Suprapubic skin (tissue), 4 donors: ENCODE measurements at regions not wholly inside any gene's neighbourhood (a gene's known extent, or its start where the extent isn't known, plus 50 kb on each side); places are given as distances from the start of the nearest gene placed in this dataset.

Experiments used
- DNase-seq, 2 donors: peaks; one replicate each; pipeline ENCODE4 v3.0.0-alpha.2; 2019; ENCODE audit warnings: low spot score in 2 of 2
- H3K27ac ChIP-seq: fragments of 200-600 bp; sonication (generic); one replicate; pipeline ENCODE4 v1.5.1; 2019
- H3K27me3 ChIP-seq: fragments of 200-600 bp; sonication (generic); one replicate; pipeline ENCODE4 v1.5.1; 2019
- H3K36me3 ChIP-seq: fragments of 200-600 bp; sonication (generic); one replicate; pipeline ENCODE4 v1.5.1; 2019
- H3K4me1 ChIP-seq: fragments of 200-600 bp; sonication (generic); one replicate; pipeline ENCODE4 v1.5.1; 2019
- H3K4me3 ChIP-seq: fragments of 200-600 bp; sonication (generic); one replicate; pipeline ENCODE4 v1.5.1; 2019; ENCODE audit warnings: mild to moderate bottlenecking
- H3K9me3 ChIP-seq: fragments of 200-600 bp; sonication (generic); one replicate; pipeline ENCODE4 v1.5.1; 2019
- EP300 ChIP-seq: sonication (generic); formaldehyde crosslinking; IDR thresholded peaks from one replicate; pipeline ENCODE4 v1.6.1; 2017; ENCODE audit warnings: antibody characterized with exemption
- POLR2A ChIP-seq, 2 donors: fragments of 450-650 bp; IDR thresholded peaks; one replicate each; pipeline ENCODE4 v1.6.1; 2017; ENCODE audit warnings: antibody characterized with exemption in 2 of 2, mild to moderate bottlenecking in 2 of 2, moderate library complexity in 2 of 2
- POLR2AphosphoS5 ChIP-seq, 3 donors: sonication (generic); formaldehyde crosslinking; IDR thresholded peaks; one replicate each; pipeline ENCODE4 v1.6.1; 2017; ENCODE audit warnings: antibody characterized with exemption in 3 of 3
- WGBS: methylation state at CpG from one replicate; pipeline ENCODE4 v1.1.5; 2018; 5-methylcytosine and 5-hydroxymethylcytosine counted together
- TF ChIP-seq, protein P1 (sequence below), 2 donors: fragments of 200-600 bp in 1 of 2; fragments of 450-650 bp in 1 of 2; sonication (generic) in 1 of 2; IDR thresholded peaks; one replicate each; pipeline ENCODE4 v1.5.1; 2016 to 2019; ENCODE audit warnings: antibody characterized with exemption in 2 of 2, mild to moderate bottlenecking in 1 of 2, moderate library complexity in 1 of 2

DNA sequence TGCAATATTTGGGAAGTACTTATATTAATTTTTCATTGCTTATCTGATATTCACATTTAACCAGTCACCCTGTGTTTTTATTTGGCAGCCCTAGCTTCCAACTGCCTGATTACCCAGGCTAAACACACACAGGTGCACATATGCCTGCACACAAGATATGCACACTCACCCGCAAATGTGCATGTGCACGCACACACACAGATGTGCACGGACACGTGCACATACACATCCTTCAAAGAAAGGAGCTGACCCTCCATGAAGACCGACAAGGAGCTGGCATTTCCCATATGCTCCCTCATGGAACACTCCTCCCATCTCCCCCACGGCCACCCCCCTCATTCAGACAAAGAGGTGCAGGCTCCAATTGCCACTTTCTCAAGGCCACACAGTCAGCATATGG lies 242.2 kb downstream of the ENGASE start:
- Histone ChIP-seq H3K4me1 (no peaks in the 10 kb centered on the region), H3K36me3 (no peaks in the 10 kb centered on the region), H3K4me3 (no peak overlapping the region), H3K27me3 (peaks cover 79% of the 10 kb centered on the region), H3K9me3 (no peaks in the 10 kb centered on the region), H3K27ac (no peak overlapping the region)
- WGBS = 72% methylated on average over 6 of the region's 6 CpGs
- TF ChIP-seq EP300 = no peak
- TF ChIP-seq, protein P1, sequence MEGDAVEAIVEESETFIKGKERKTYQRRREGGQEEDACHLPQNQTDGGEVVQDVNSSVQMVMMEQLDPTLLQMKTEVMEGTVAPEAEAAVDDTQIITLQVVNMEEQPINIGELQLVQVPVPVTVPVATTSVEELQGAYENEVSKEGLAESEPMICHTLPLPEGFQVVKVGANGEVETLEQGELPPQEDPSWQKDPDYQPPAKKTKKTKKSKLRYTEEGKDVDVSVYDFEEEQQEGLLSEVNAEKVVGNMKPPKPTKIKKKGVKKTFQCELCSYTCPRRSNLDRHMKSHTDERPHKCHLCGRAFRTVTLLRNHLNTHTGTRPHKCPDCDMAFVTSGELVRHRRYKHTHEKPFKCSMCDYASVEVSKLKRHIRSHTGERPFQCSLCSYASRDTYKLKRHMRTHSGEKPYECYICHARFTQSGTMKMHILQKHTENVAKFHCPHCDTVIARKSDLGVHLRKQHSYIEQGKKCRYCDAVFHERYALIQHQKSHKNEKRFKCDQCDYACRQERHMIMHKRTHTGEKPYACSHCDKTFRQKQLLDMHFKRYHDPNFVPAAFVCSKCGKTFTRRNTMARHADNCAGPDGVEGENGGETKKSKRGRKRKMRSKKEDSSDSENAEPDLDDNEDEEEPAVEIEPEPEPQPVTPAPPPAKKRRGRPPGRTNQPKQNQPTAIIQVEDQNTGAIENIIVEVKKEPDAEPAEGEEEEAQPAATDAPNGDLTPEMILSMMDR (IDR thresholded peaks at IDR 0.05) = no peak
- no peak for TF ChIP-seq POLR2A (IDR thresholded peaks at IDR 0.05)
- no peak for TF ChIP-seq POLR2AphosphoS5 (IDR thresholded peaks at IDR 0.05)
- no peak for DNase-seq

DNA sequence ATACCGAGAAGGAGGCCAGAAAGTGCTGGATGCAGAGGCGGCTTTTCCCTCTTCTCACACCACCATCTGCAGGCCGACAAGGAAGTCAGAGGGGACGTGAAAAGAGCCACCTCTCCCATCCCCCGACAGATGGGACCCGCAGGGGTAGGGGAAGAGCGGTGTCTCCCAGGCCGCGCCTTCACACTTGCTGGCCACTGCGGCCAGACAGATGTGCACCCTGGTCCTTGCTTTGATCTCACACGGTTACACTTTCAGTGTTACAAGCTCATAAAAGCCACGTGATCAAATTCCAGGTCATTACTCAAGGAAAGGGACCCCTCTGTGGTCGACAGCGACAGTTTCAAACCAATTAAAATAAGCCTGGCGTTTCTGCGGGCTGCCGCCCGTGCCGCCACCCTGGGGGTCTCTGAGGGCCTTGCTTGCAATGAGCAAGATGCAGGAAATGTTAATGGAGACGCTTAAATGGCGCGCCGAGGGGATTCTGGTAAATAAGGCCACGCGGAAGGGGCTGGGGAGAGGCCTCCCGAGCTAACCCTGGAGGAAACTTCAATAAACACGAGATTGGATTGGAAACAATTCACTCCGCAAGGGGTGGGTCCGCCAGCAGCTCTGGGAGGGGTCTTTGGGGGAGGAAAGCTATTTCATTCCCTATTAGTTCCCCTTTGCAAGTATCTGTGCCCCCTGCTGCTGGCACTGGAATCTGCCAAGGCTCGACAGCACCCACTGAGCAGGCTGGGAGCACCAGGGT lies 240.9 kb downstream of the ENGASE start:
- 21% methylated on average over 25 of the region's 30 CpGs for WGBS
- Histone ChIP-seq H3K4me3 (no peak overlapping the region), H3K9me3 (no peaks in the 10 kb centered on the region), H3K36me3 (no peaks in the 10 kb centered on the region), H3K27ac (no peak overlapping the region), H3K27me3 (peaks cover 75% of the 10 kb centered on the region), H3K4me1 (no peaks in the 10 kb centered on the region)
- DNase-seq = no peak
- TF ChIP-seq POLR2A (IDR thresholded peaks at IDR 0.05) (no peak), POLR2AphosphoS5 (IDR thresholded peaks at IDR 0.05) (no peak), EP300 (no peak)

DNA sequence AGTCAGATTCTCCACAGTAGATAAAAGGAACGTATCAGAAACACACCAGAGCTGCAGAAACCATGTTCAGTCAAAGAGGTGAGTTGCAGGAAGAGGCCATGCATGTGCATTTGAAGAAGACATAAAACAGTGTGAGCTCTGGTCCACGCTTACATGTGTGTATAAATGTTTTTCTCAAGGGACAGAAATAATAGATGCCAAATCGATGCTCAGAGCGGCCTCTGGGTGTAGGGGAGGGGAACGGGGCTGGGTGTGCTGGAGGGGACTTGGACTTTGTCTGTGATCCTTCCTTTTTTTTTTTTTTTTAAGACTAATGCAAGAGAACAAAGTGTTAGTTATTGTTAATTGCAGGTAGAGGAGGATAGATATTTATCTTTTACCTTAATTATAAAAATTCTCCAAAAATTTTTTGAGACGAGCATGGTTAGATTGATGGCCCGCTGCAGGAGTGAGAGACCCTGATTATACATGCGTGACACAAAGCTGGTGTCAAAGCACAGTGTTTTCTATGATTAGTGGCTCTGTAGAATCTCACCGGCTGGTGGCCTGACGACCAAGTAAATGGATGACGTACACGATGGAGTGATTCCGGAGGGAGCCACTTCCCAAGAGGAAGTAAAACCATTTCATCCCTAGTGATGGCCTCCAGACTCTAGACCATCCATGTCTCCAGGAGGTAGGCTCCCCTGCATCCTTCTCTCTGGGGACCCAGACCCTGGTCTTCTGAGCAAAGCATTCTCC lies 240.2 kb downstream of the ENGASE start:
- H3K36me3 ChIP-seq = no peaks in the 10 kb centered on the region
- no peaks in the 10 kb centered on the region for H3K9me3 ChIP-seq
- WGBS = 73% methylated on average over 13 of the region's 13 CpGs
- H3K4me3 ChIP-seq = no peak overlapping the region
- TF ChIP-seq, protein P1 (IDR thresholded peaks at IDR 0.05) = no peak
- TF ChIP-seq POLR2A (IDR thresholded peaks at IDR 0.05) (no peak), POLR2AphosphoS5 (IDR thresholded peaks at IDR 0.05) (no peak), EP300 (no peak)
- no peaks in the 10 kb centered on the region for H3K4me1 ChIP-seq
- DNase-seq = no peak
- H3K27me3 ChIP-seq = peaks cover 76% of the 10 kb centered on the region
- no peak overlapping the region for H3K27ac ChIP-seq

DNA sequence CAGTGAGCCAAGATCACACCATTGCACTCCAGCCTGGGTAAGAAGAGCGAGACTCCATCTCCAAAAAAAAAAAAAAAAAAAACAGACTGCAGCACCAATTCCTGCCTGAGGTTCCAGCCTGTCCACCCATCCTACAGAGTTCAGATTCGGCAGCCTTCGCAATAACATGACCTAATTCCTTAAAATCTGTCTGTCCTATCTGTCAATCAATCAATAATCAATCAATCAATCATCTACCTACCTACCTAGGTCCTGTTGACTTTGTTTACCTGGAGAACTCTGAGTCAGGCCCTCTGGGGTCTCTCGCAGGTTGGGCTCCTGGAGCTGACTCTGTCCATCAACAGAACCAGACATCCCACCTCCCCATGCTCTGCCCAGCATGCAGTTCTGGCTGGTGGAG lies 236.7 kb downstream of the ENGASE start:
- WGBS = 90% methylated on average over 4 of the region's 4 CpGs
- Histone ChIP-seq H3K4me1 (peaks cover 6% of the 10 kb centered on the region), H3K9me3 (no peaks in the 10 kb centered on the region), H3K27ac (no peak overlapping the region), H3K27me3 (peaks cover 80% of the 10 kb centered on the region), H3K4me3 (no peak overlapping the region), H3K36me3 (no peaks in the 10 kb centered on the region)
- TF ChIP-seq POLR2A (IDR thresholded peaks at IDR 0.05) (no peak), EP300 (no peak), POLR2AphosphoS5 (IDR thresholded peaks at IDR 0.05) (no peak)
- TF ChIP-seq, protein P1 (IDR thresholded peaks at IDR 0.05) = no peak
- DNase-seq = no peak

DNA sequence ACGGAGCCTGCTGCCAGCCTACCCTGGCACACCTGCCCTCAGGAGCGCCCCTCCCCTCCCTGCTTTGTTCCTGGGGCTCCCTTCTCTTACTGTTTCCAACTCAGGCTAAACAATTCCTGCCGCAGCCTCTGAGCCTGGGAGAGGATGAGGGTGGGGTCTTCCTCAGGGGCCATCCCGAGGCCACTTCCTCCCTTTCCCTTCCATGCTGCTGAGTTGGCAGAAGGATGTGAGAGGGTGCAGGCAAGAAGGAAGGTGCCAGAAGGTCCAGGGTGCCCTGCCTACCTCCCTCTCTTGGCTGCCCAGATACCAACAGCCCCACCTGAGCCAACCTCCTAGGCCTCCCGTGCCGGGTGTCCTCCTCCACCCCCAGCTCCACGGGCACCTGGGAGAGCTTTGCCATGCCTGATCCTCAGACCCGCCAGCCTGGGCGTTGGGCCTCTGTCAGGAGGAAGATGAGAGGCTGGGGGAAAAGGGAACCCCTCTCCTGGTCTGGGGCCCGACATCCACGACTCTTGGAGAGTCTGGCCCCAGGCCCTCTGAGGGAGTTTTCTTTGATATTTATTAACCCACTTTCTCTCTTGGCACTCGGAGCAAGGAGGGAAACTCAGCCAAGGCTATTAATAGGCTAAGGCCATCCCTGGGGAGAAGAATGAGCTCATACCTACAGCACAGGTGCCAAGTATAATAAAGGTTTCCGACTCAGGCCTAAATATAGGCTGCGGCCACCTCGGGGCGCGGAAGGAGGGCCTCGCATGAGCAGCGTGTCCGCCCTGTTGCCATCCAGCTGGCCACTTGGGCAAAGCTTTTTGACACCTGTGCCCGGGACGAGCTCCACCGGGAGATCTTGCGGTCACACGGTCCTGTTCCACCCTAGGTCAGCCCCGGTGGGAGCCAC lies 232.0 kb downstream of the ENGASE start:
- no peak overlapping the region for H3K27ac ChIP-seq
- DNase-seq = no peak
- peaks cover 12% of the 10 kb centered on the region for H3K4me1 ChIP-seq
- no peaks in the 10 kb centered on the region for H3K36me3 ChIP-seq
- 43% methylated on average over 18 of the region's 26 CpGs for WGBS
- H3K9me3 ChIP-seq = no peaks in the 10 kb centered on the region
- peaks cover 82% of the 10 kb centered on the region for H3K27me3 ChIP-seq
- no peak overlapping the region for H3K4me3 ChIP-seq
- TF ChIP-seq, protein P1 (IDR thresholded peaks at IDR 0.05) = no peak
- TF ChIP-seq POLR2AphosphoS5 (IDR thresholded peaks at IDR 0.05) = no peak
- no peak for TF ChIP-seq POLR2A (IDR thresholded peaks at IDR 0.05)
- no peak for TF ChIP-seq EP300
